Neural cell (in vitro differentiated cells): ENCODE measurements at regions not wholly inside any gene's neighbourhood (a gene's known extent, or its start where the extent isn't known, plus 50 kb on each side); places are given as distances from the start of the nearest gene placed in this dataset.

Experiments used
- H2AFZ ChIP-seq: fragments of 200-600, 300-800 bp; sonication (generic), shearing (Covaris generic); 2 replicates; pipeline ENCODE4 v1.6.0; 2014; ENCODE audit warnings: low read depth, mild to moderate bottlenecking, antibody characterized with exemption, low read length, moderate library complexity
- H3F3A ChIP-seq: fragments of 200-600 bp; shearing (Covaris generic); 2 replicates; pipeline ENCODE4 v1.6.1; 2016; ENCODE audit warnings: mild to moderate bottlenecking, moderate library complexity, mixed read lengths, antibody characterized with exemption, low read length; ENCODE audit not compliant: insufficient read depth, poor library complexity, severe bottlenecking
- H3K27ac ChIP-seq: fragments of 200-600, 300-800 bp; sonication (generic), shearing (Covaris generic); 2 replicates; pipeline ENCODE4 v1.5.1; 2014; ENCODE audit warnings: mild to moderate bottlenecking, low read length, moderate library complexity
- H3K27me3 ChIP-seq: fragments of 300-800, 200-600 bp; sonication (generic), shearing (Covaris generic); 2 replicates; pipeline ENCODE4 v1.6.0; 2014; ENCODE audit warnings: mild to moderate bottlenecking, low read depth, low read length, moderate library complexity; ENCODE audit not compliant: insufficient read depth
- H3K36me3 ChIP-seq: fragments of 300-800, 200-600 bp; sonication (generic), shearing (Covaris generic); 2 replicates; pipeline ENCODE4 v1.5.1; 2014; ENCODE audit warnings: mild to moderate bottlenecking, antibody characterized with exemption, low read length, moderate library complexity; ENCODE audit not compliant: insufficient read depth
- H3K4me2 ChIP-seq: fragments of 300-800, 200-600 bp; sonication (generic), shearing (Covaris generic); 2 replicates; pipeline ENCODE4 v1.6.0; 2014; ENCODE audit warnings: mild to moderate bottlenecking, low read length
- H3K4me3 ChIP-seq: fragments of 300-800, 200-600 bp; sonication (generic), shearing (Covaris generic); 2 replicates; pipeline ENCODE4 v1.5.1; 2014; ENCODE audit warnings: mild to moderate bottlenecking, low read length, moderate library complexity
- H3K79me2 ChIP-seq: fragments of 200-600 bp; shearing (Covaris generic); replicated peaks from 2 replicates; pipeline ENCODE4 v1.6.0; 2014; ENCODE audit warnings: mild to moderate bottlenecking, low read length, moderate library complexity; ENCODE audit not compliant: insufficient read depth
- H3K9ac ChIP-seq: fragments of 300-800, 200-600 bp; sonication (generic), shearing (Covaris generic); 2 replicates; pipeline ENCODE4 v1.6.1; 2016; ENCODE audit warnings: mild to moderate bottlenecking, low read length, mixed read lengths
- H3K9me2 ChIP-seq: fragments of 200-600 bp; shearing (Covaris generic); 2 replicates; pipeline ENCODE4 v1.6.1; 2016; ENCODE audit warnings: mild to moderate bottlenecking, low read length, mixed read lengths; ENCODE audit not compliant: insufficient read depth
- H3K9me3 ChIP-seq: fragments of 200-600, 300-800 bp; sonication (generic), shearing (Covaris generic); 2 replicates; pipeline ENCODE4 v1.6.1; 2016; ENCODE audit warnings: mild to moderate bottlenecking, mixed run types, low read length, moderate library complexity, mixed read lengths
- H4K20me1 ChIP-seq: fragments of 200-600 bp; shearing (Covaris generic); 2 replicates; pipeline ENCODE4 v1.6.1; 2016; ENCODE audit warnings: mild to moderate bottlenecking, mixed run types; ENCODE audit not compliant: insufficient read depth
- CTCF ChIP-seq: fragments of 450-650 bp; IDR thresholded peaks from 2 replicates; pipeline ENCODE4 v1.5.1; 2014; ENCODE audit warnings: antibody characterized with exemption, mild to moderate bottlenecking, moderate library complexity; ENCODE audit not compliant: poor library complexity, severe bottlenecking
- EP300 ChIP-seq: fragments of 450-650 bp; conservative IDR thresholded peaks from 2 replicates; pipeline ENCODE4 v1.6.1; 2014; ENCODE audit warnings: antibody characterized with exemption, mild to moderate bottlenecking, moderate library complexity; ENCODE audit not compliant: poor library complexity, severe bottlenecking
- EZH2 ChIP-seq: fragments of 200-600, 300-800 bp; shearing (Covaris generic), sonication (generic); IDR thresholded peaks from 2 replicates; pipeline ENCODE4 v1.6.1; 2014; ENCODE audit warnings: antibody characterized with exemption, low read length, borderline replicate concordance, mild to moderate bottlenecking; ENCODE audit not compliant: insufficient read depth, poor library complexity, severe bottlenecking
- MXI1 ChIP-seq: fragments of 450-650 bp; conservative IDR thresholded peaks from 2 replicates; pipeline ENCODE4 v1.6.1; 2014; ENCODE audit warnings: antibody characterized with exemption, mild to moderate bottlenecking; ENCODE audit not compliant: poor library complexity, severe bottlenecking
- POLR2AphosphoS5 ChIP-seq: IDR thresholded peaks from 2 replicates; pipeline ENCODE4 v1.6.1; 2012
- RAD21 ChIP-seq: fragments of 450-650 bp; conservative IDR thresholded peaks from 2 replicates; pipeline ENCODE4 v1.6.1; 2014; ENCODE audit warnings: antibody characterized with exemption, mild to moderate bottlenecking, moderate library complexity
- SMC3 ChIP-seq: fragments of 450-650 bp; conservative IDR thresholded peaks from 2 replicates; pipeline ENCODE4 v1.6.1; 2014; ENCODE audit warnings: antibody characterized with exemption, mild to moderate bottlenecking, moderate library complexity; ENCODE audit not compliant: poor library complexity
- TAF1 ChIP-seq: IDR thresholded peaks from 2 replicates; pipeline ENCODE4 v1.6.1; 2012; ENCODE audit warnings: low read depth
- TF ChIP-seq, protein P1 (sequence below): IDR thresholded peaks from 2 replicates; pipeline ENCODE4 v1.6.1; 2012; ENCODE audit warnings: borderline replicate concordance

DNA sequence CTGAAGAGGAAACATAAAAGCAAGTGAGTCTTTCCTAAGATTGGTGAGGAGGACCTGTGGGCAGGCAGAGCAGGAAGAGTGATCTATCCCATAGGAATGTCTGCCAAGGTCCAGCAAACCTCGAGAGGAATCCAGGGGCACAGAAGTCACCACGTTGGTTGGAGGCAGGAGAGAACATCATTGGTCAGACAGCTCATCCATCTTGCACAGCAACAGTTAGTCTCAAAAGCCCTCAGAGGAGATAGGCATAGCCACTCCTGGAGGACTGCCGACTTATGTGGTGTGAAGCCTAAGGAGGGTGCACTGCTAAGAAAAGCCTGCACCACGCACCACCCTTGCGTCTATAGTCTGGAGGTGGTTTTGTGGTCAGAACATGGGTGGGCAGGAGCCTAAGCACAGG, 109.1 kb downstream of the RASSF10 start:
- no peak overlapping the region for H3K27ac ChIP-seq
- H3K27me3 ChIP-seq = no peaks in the 10 kb centered on the region
- H3F3A ChIP-seq = no peaks in the 10 kb centered on the region
- no peak overlapping the region for H3K4me3 ChIP-seq
- H3K4me2 ChIP-seq = no peak overlapping the region
- no peaks in the 10 kb centered on the region for H3K36me3 ChIP-seq
- H3K9ac ChIP-seq = no peak overlapping the region
- H4K20me1 ChIP-seq = no peaks in the 10 kb centered on the region
- no peaks in the 10 kb centered on the region for H3K9me3 ChIP-seq
- TF ChIP-seq, protein P1, sequence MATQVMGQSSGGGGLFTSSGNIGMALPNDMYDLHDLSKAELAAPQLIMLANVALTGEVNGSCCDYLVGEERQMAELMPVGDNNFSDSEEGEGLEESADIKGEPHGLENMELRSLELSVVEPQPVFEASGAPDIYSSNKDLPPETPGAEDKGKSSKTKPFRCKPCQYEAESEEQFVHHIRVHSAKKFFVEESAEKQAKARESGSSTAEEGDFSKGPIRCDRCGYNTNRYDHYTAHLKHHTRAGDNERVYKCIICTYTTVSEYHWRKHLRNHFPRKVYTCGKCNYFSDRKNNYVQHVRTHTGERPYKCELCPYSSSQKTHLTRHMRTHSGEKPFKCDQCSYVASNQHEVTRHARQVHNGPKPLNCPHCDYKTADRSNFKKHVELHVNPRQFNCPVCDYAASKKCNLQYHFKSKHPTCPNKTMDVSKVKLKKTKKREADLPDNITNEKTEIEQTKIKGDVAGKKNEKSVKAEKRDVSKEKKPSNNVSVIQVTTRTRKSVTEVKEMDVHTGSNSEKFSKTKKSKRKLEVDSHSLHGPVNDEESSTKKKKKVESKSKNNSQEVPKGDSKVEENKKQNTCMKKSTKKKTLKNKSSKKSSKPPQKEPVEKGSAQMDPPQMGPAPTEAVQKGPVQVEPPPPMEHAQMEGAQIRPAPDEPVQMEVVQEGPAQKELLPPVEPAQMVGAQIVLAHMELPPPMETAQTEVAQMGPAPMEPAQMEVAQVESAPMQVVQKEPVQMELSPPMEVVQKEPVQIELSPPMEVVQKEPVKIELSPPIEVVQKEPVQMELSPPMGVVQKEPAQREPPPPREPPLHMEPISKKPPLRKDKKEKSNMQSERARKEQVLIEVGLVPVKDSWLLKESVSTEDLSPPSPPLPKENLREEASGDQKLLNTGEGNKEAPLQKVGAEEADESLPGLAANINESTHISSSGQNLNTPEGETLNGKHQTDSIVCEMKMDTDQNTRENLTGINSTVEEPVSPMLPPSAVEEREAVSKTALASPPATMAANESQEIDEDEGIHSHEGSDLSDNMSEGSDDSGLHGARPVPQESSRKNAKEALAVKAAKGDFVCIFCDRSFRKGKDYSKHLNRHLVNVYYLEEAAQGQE = no peak
- TF ChIP-seq EP300 = no peak
- no peak for TF ChIP-seq POLR2AphosphoS5
- TF ChIP-seq EZH2 = no peak
- TF ChIP-seq CTCF = no peak
- TF ChIP-seq RAD21 = no peak
- TF ChIP-seq TAF1 = no peak
- no peak for TF ChIP-seq SMC3
- TF ChIP-seq MXI1 = no peak
- H3K9me2 ChIP-seq = no peaks in the 10 kb centered on the region
- H3K79me2 ChIP-seq = no peaks in the 10 kb centered on the region
- H2AFZ ChIP-seq = no peak overlapping the region

- H3K27ac ChIP-seq = no peak overlapping the region
- TF ChIP-seq CTCF (no peak), SMC3 (no peak), TAF1 (no peak), EZH2 (no peak), MXI1 (no peak), EP300 (no peak), RAD21 (no peak), POLR2AphosphoS5 (no peak)
- TF ChIP-seq, protein P1 = no peak
- H2AFZ ChIP-seq = no peak overlapping the region
- H3K27me3 ChIP-seq = no peaks in the 10 kb centered on the region
- H3K79me2 ChIP-seq = no peaks in the 10 kb centered on the region
- no peak overlapping the region for H3K4me2 ChIP-seq
- no peaks in the 10 kb centered on the region for H3K36me3 ChIP-seq
- no peaks in the 10 kb centered on the region for H4K20me1 ChIP-seq
- H3K9me2 ChIP-seq = no peaks in the 10 kb centered on the region
- no peak overlapping the region for H3K9ac ChIP-seq
- no peaks in the 10 kb centered on the region for H3K9me3 ChIP-seq
- H3K4me3 ChIP-seq = no peak overlapping the region
- H3F3A ChIP-seq = no peaks in the 10 kb centered on the region
These were observed 109.5 kb downstream of the RASSF10 start for GRCh38 chr11:13118650-13119049.
